WTC11 (cell line): ENCODE measurements at regions not wholly inside any gene's neighbourhood (a gene's known extent, or its start where the extent isn't known, plus 50 kb on each side); places are given as distances from the start of the nearest gene placed in this dataset.
"Not testable (repeated sequence)": the region's sequence is repeated elsewhere in the genome, so short reads cannot be mapped to it uniquely, and the experiment has no call there.

Source experiments
- ATAC-seq: fragments of 200-7000 bp; cut with Tn5 transposase; 2 replicates; pipeline ENCODE4 v1.10.0; 2021; ENCODE audit warnings: mild to moderate bottlenecking, moderate library complexity
- CTCF ChIA-PET: fragments of 300-600 bp; sonication (Branson Sonifier 250); formaldehyde crosslinking; loops from one replicate; lab custom pipeline; 2021; ENCODE audit warnings: antibody characterized with exemption; lab: Charles Lee
- POLR2A ChIA-PET: fragments of 350-600 bp; sonication (Branson Sonifier 250); formaldehyde crosslinking; loops from one replicate; lab custom pipeline; 2021; ENCODE audit warnings: antibody characterized with exemption; lab: Charles Lee
- DNase-seq: peaks from one replicate; pipeline ENCODE4 v3.0.0; 2021; ENCODE audit warnings: low spot score
- H3K27ac Mint-ChIP-seq: 2 replicates; pipeline ENCODE4 v1.8.0; 2021; ENCODE audit warnings: mixed read lengths
- H3K27me3 Mint-ChIP-seq: 2 replicates; pipeline ENCODE4 v1.8.0; 2021; ENCODE audit warnings: low read depth, mild to moderate bottlenecking, moderate library complexity, mixed read lengths
- H3K36me3 Mint-ChIP-seq: 2 replicates; pipeline ENCODE4 v1.8.0; 2021; ENCODE audit warnings: mixed read lengths
- H3K4me1 Mint-ChIP-seq: 2 replicates; pipeline ENCODE4 v1.8.0; 2022; ENCODE audit warnings: mixed read lengths
- H3K4me3 Mint-ChIP-seq: 2 replicates; pipeline ENCODE4 v1.8.0; 2021; ENCODE audit warnings: mild to moderate bottlenecking, moderate library complexity, mixed read lengths
- H3K9me3 Mint-ChIP-seq: 2 replicates; pipeline ENCODE4 v1.8.0; 2021; ENCODE audit warnings: mixed read lengths
- ATF3 ChIP-seq: sonication (generic); formaldehyde crosslinking; conservative IDR thresholded peaks from 2 replicates; pipeline ENCODE4 v1.8.1; 2022; ENCODE audit warnings: mild to moderate bottlenecking, missing genetic modification reagents
- CBFB ChIP-seq: sonication (generic); formaldehyde crosslinking; IDR thresholded peaks from 2 replicates; pipeline ENCODE4 v1.8.1; 2022; ENCODE audit warnings: mild to moderate bottlenecking, low read depth, missing genetic modification reagents
- CREM ChIP-seq: sonication (generic); formaldehyde crosslinking; IDR thresholded peaks from 2 replicates; pipeline ENCODE4 v1.8.1; 2022; ENCODE audit warnings: mild to moderate bottlenecking, missing genetic modification reagents, moderate library complexity
- CTCF ChIP-seq: fragments of 200-600 bp; IDR thresholded peaks from 2 replicates; pipeline ENCODE4 v1.8.0; 2022; ENCODE audit warnings: antibody characterized with exemption
- E2F4 ChIP-seq: sonication (generic); formaldehyde crosslinking; IDR thresholded peaks from 2 replicates; pipeline ENCODE4 v1.8.1; 2022; ENCODE audit warnings: low read depth, mild to moderate bottlenecking, moderate library complexity, missing genetic modification reagents, borderline replicate concordance
- E2F5 ChIP-seq: sonication (generic); formaldehyde crosslinking; IDR thresholded peaks from 2 replicates; pipeline ENCODE4 v1.8.1; 2022; ENCODE audit warnings: mild to moderate bottlenecking, moderate library complexity, missing genetic modification reagents
- ELF4 ChIP-seq: sonication (generic); formaldehyde crosslinking; IDR thresholded peaks from 2 replicates; pipeline ENCODE4 v1.8.1; 2022; ENCODE audit warnings: low read depth, mild to moderate bottlenecking, moderate library complexity, missing genetic modification reagents
- FOXK1 ChIP-seq: sonication (generic); formaldehyde crosslinking; IDR thresholded peaks from 2 replicates; pipeline ENCODE4 v1.8.0; 2022; ENCODE audit warnings: mild to moderate bottlenecking, moderate library complexity, missing genetic modification reagents
- GABPB1 ChIP-seq: sonication (generic); formaldehyde crosslinking; IDR thresholded peaks from 2 replicates; pipeline ENCODE4 v1.8.1; 2023; ENCODE audit warnings: mild to moderate bottlenecking, missing genetic modification reagents
- GRHL2 ChIP-seq: fragments of 250-450 bp; sonication (Bioruptor Pico); IDR thresholded peaks from 2 replicates; pipeline ENCODE4 v1.8.0; 2022; ENCODE audit warnings: mild to moderate bottlenecking, moderate library complexity; ENCODE audit not compliant: insufficient replicate concordance, severe bottlenecking
- KAT7 ChIP-seq: sonication (generic); formaldehyde crosslinking; IDR thresholded peaks from 2 replicates; pipeline ENCODE4 v1.8.1; 2023; ENCODE audit warnings: missing genetic modification reagents, mild to moderate bottlenecking, borderline replicate concordance
- RELA ChIP-seq: sonication (generic); formaldehyde crosslinking; IDR thresholded peaks from 2 replicates; pipeline ENCODE4 v1.8.1; 2022; ENCODE audit warnings: missing genetic modification reagents, mild to moderate bottlenecking, borderline replicate concordance
- RORB ChIP-seq: fragments of 250-450 bp; sonication (Bioruptor Pico); IDR thresholded peaks from 2 replicates; pipeline ENCODE4 v1.9.0; 2021; ENCODE audit warnings: mild to moderate bottlenecking
- ZNF121 ChIP-seq: sonication (generic); formaldehyde crosslinking; IDR thresholded peaks from 2 replicates; pipeline ENCODE4 v1.8.0; 2023; ENCODE audit warnings: missing genetic modification reagents
- ZNF219 ChIP-seq: sonication (generic); formaldehyde crosslinking; IDR thresholded peaks from 2 replicates; pipeline ENCODE4 v1.8.0; 2023; ENCODE audit warnings: missing genetic modification reagents, mild to moderate bottlenecking, borderline replicate concordance
- ZNF232 ChIP-seq: sonication (generic); formaldehyde crosslinking; IDR thresholded peaks from 2 replicates; pipeline ENCODE4 v1.8.0; 2022; ENCODE audit warnings: mild to moderate bottlenecking, missing genetic modification reagents
- ZNF263 ChIP-seq: sonication (generic); formaldehyde crosslinking; IDR thresholded peaks from 2 replicates; pipeline ENCODE4 v1.8.1; 2022; ENCODE audit warnings: low read depth, mild to moderate bottlenecking, moderate library complexity, missing genetic modification reagents
- ZNF423 ChIP-seq: fragments of 250-450 bp; sonication (Bioruptor Pico); IDR thresholded peaks from 2 replicates; pipeline ENCODE4 v2.1.2; 2022; ENCODE audit warnings: mild to moderate bottlenecking, moderate library complexity
- ZNF425 ChIP-seq: fragments of 250-450 bp; sonication (Bioruptor Pico); conservative IDR thresholded peaks from 2 replicates; pipeline ENCODE4 v1.9.0; 2021; ENCODE audit warnings: mild to moderate bottlenecking
- ZSCAN18 ChIP-seq: fragments of 250-450 bp; sonication (Bioruptor Pico); IDR thresholded peaks from 2 replicates; pipeline ENCODE4 v2.1.2; 2022; ENCODE audit warnings: mild to moderate bottlenecking, moderate library complexity

GRCh38 chr9:86575137-86575536, 220.9 kb upstream of the TUT7 start (continued):
- TF ChIP-seq ZNF425 (CRISPR knock-in tag): no peak

- H3K27ac Mint-ChIP-seq: no peak overlapping the region
- TF ChIP-seq FOXK1 (CRISPR knock-in tag): no peak
- no peak for TF ChIP-seq ATF3 (CRISPR knock-in tag)
- TF ChIP-seq ELF4: no peak
- TF ChIP-seq CBFB (CRISPR knock-in tag): no peak
- no peak for TF ChIP-seq ZNF121 (CRISPR knock-in tag)
- no peak for TF ChIP-seq ZNF232 (CRISPR knock-in tag)
- TF ChIP-seq ZNF263 (CRISPR knock-in tag): no peak
- no peak for TF ChIP-seq ZNF219 (CRISPR knock-in tag)
- TF ChIP-seq RELA (CRISPR knock-in tag): no peak
- no peak for TF ChIP-seq GABPB1
- no peak for TF ChIP-seq E2F5 (CRISPR knock-in tag)
- TF ChIP-seq ZSCAN18: no peak
- TF ChIP-seq ZNF423 (CRISPR knock-in tag): no peak
- TF ChIP-seq CTCF: no peak
- TF ChIP-seq KAT7 (CRISPR knock-in tag): no peak
- TF ChIP-seq, all 79 proteins: peak for 0
- DNase-seq (no peak), ATAC-seq (no peak)
- H3K9me3 Mint-ChIP-seq: peaks cover 16% of the 10 kb centered on the region
- no peak overlapping the region for H3K4me3 Mint-ChIP-seq
- H3K4me1 Mint-ChIP-seq: peaks cover 16% of the 10 kb centered on the region
- H3K36me3 Mint-ChIP-seq: no peaks in the 10 kb centered on the region; the same call in 1 of the 2 replicates
- ChIA-PET CTCF (interaction anchor here (1.4 kb wide), 2 partner anchors 16 to 140 kb away, joined by 4 read pairs; no protein-coding TSS in a partner anchor), POLR2A (no interaction called here)
- no peaks in the 10 kb centered on the region; the same call in 1 of the 2 replicates for H3K27me3 Mint-ChIP-seq
Measured at GRCh38 chr9:86573886-86574285, 219.7 kb upstream of the TUT7 start.

- POLR2A ChIA-PET: no interaction called here
- H3K27me3 Mint-ChIP-seq: peaks cover 3% of the 10 kb centered on the region; the same call in 1 of the 2 replicates
- DNase-seq: no peak
- peaks cover 2% of the 10 kb centered on the region for H3K36me3 Mint-ChIP-seq
- TF ChIP-seq RORB (no peak), E2F4 (CRISPR knock-in tag) (no peak), ZNF232 (CRISPR knock-in tag) (no peak), GRHL2 (no peak), CREM (CRISPR knock-in tag) (no peak)
- no peak for ATAC-seq
- H3K4me1 Mint-ChIP-seq: peaks cover 7% of the 10 kb centered on the region
- H3K9me3 Mint-ChIP-seq: peaks cover 24% of the 10 kb centered on the region
- CTCF ChIA-PET: interaction anchor here (1.4 kb wide), 2 partner anchors 17 to 140 kb away, joined by 4 read pairs; no protein-coding TSS in a partner anchor
- no peak overlapping the region for H3K4me3 Mint-ChIP-seq
- H3K27ac Mint-ChIP-seq: no peak overlapping the region
Measured at GRCh38 chr9:86572904-86573303, 218.7 kb upstream of the TUT7 start.

- ATAC-seq, H3K4me1 Mint-ChIP-seq, DNase-seq, CTCF ChIA-PET, POLR2A ChIA-PET, H3K4me3 Mint-ChIP-seq, H3K27me3 Mint-ChIP-seq, H3K27ac Mint-ChIP-seq: not testable (repeated sequence)
- peaks cover 12% of the 10 kb centered on the region for H3K36me3 Mint-ChIP-seq
- H3K9me3 Mint-ChIP-seq: peaks cover 42% of the 10 kb centered on the region
Measured at GRCh38 chr9:86565603-86566002, 211.4 kb upstream of the TUT7 start.
